ENCODE measurements at regions not wholly inside any gene's neighbourhood (a gene's known extent, or its start where the extent isn't known, plus 50 kb on each side); places are given as distances from the start of the nearest gene placed in this dataset.
"Not testable (repeated sequence)": the region's sequence is repeated elsewhere in the genome, so short reads cannot be mapped to it uniquely, and the experiment has no call there.

- not testable (repeated sequence) for FAIRE-seq
Measured at GRCh38 chr18:28421950-28422349, 245.0 kb upstream of the CDH2 start.

DNA sequence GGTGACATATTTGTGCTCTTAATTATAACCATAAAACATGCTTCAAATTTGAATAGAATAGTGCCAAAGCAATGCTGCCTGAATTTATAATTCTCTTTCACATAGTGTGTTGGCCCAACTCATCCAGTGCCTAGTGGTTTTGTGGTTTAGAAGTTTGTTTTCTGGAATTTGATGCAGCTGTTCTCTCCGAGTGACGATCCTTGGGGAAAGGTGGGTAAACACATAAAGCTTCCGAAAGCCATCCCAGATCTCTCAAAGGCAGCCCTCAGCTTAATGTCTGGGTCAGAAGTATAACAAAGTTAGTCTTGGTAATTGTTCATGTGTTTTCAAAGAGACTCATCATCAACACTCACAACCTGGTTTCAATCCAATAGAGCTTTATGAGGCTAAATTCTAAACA lies 235.6 kb upstream of the CDH2 start:
- no peak for FAIRE-seq

DNA sequence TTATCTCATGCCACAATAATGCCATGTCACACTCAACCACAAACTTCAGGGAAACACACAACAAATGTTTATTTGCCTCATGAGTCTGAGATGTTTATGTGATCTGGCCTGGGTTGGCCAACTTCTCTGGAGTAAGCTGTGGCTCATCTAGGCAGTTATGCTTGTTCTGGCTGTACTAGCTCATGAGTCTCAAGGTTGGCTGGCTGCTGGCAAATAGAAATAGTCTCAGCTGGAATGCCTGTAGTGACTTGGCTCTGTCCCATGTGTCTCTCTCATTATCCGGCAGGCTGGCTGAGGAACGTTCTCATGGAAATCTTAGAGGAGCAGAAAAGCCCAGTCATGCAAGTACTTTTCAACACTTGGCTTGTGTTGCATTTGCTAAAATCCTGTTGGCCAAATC lies 234.9 kb upstream of the CDH2 start:
- FAIRE-seq: no peak

DNA sequence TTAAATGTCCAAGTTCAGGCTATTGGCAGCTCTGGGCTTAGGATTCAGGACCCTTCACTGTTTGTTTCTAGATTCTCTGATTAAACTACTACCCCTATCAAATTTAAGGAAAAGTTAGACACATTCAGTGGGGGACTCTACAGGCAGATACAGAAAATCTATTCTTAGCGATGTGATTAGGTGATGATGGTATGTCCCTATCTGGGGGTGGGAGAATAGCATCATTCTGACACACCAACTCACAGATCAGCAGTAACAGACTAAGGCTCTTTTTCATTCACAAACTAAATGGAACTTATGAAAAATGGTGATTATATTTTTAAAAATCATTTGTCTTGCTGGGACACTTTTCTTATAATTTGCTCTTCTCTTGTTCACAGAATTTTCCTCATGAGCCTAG lies 232.9 kb upstream of the CDH2 start:
- FAIRE-seq: no peak

GRCh38 chr18:28408528-28408927 lies 231.6 kb upstream of the CDH2 start:
- no peak for FAIRE-seq

DNA sequence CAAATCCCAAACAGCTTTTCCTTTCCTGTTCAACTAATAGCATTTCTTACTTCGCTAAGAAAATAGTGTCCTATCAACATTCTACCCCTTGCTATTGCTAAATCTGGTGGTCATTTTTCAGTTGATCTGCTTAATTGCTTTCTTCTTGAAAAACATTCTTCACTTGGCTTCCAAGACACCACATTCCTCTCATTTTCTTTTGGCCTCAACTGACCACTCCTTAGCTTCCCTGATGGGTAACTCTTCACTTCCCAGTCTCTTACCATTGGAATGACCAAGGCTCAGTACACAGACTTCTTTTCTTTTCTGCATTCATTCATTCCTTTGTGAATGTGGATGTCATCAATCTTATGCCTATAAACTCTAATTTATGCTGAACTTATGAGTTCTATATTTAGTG lies 230.8 kb upstream of the CDH2 start:
- no peak for FAIRE-seq

- FAIRE-seq: no peak
Measured at GRCh38 chr18:28406533-28406932, 229.6 kb upstream of the CDH2 start.

- FAIRE-seq: no peak
Measured at GRCh38 chr18:28404694-28405093, 227.8 kb upstream of the CDH2 start.

DNA sequence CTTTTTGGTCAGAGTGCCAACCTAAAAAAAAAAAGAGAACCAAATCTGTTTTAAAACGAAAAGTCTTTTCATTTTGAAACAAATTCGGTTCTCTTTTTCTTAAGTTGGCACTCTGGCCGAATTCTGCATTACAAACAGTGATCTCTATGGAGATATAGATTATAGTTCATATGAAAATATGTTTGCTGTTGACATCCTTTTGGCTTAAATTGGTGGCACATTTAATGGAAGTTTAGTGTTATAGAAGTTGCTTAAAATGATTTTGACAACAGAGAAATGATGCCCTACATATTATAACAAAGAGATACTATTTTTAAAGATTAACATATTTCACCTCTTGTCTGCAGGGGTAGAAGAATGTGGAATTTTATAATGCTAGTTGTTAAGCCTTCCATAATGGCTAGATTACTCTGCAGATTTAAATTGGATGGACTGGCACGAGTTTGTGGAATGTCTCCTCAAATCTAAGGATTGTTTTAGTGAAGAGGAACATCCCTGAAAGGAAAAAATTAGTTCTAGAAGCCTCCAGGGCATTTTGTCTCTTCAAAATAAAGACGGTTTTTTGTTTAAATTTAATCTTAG lies 222.9 kb upstream of the CDH2 start:
- FAIRE-seq: no peak

- no peak for FAIRE-seq
Measured at GRCh38 chr18:28398471-28398870, 221.5 kb upstream of the CDH2 start.

GRCh38 chr18:28390022-28390421 lies 213.1 kb upstream of the CDH2 start:
- no peak for FAIRE-seq

GRCh38 chr18:28382215-28382879 lies 205.4 kb upstream of the CDH2 start:
- no peak for FAIRE-seq

DNA sequence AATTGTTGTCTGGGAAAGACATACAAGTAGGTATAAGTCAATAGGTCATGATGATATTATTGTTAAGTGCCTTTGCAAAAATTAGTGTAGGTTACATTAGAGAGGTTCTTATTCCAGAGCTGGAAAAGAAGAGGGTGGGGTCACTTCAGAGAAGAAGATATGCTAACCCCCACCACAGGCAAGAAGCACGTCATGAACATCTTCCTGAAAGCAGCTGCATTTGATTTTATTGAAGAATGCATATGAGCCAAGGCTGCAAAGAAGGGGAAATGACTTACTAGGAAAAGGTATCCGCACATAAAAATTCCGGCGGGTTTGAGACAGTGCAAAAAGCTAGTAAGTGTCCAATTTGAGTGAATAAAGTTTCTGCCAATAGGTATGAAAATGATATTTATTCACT lies 195.3 kb upstream of the CDH2 start:
- FAIRE-seq: no peak

GRCh38 chr18:28366676-28367075 lies 189.7 kb upstream of the CDH2 start:
- no peak for FAIRE-seq

GRCh38 chr18:28365411-28365831 lies 188.5 kb upstream of the CDH2 start:
- no peak for FAIRE-seq

- FAIRE-seq: no peak
Measured at GRCh38 chr18:28363124-28363523, 186.2 kb upstream of the CDH2 start.

GRCh38 chr18:28359176-28359575 lies 182.2 kb upstream of the CDH2 start:
- FAIRE-seq: no peak

DNA sequence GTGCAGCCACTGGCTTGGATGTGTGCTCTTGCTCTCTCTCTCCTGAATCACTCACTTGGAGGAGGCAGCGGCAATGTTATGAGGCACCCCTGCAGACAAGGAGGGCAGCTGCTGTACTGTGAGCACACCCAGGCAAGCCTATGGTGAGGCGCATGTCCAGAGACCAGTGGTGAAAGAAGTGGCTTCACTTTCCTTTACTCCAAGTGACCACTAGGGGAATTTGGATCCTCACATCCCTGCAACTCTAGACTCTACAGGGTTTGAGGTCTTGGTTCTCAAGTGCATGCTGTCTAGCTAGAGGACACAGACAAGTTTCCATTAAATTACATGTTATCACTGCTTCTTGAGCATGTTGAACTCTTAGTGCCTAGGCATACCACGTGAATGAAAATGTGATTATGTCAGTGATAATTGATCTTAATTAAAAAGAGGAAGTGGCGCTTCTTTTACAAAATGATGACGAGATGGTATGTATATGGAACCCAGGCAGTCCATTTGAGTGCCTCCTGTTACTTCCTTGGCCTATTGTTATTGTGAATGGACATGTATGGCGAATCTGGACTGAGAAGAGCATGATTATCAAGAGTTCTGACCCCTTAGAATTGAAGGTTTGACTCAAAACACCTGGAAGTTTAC lies 181.0 kb upstream of the CDH2 start:
- FAIRE-seq: no peak

GRCh38 chr18:28350821-28351220 lies 173.9 kb upstream of the CDH2 start:
- no peak for FAIRE-seq

DNA sequence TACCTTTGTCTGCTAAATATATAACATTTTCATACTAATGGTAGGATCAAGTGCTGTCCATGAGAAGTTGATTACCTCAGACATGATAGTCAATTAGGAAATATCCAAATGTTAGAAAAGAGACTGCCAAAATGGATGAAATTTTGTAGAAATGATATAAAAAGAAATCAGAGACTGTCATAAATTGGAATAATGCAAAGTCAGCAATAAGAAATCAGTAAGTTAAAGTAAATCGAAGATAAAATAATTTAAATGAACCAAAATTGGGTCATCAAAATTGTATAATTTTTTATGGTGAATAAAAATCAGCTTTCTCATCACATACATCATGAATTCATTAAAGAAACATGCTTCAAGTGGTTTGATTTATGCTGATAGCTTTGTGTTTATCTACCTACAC lies 165.3 kb upstream of the CDH2 start:
- no peak for FAIRE-seq

DNA sequence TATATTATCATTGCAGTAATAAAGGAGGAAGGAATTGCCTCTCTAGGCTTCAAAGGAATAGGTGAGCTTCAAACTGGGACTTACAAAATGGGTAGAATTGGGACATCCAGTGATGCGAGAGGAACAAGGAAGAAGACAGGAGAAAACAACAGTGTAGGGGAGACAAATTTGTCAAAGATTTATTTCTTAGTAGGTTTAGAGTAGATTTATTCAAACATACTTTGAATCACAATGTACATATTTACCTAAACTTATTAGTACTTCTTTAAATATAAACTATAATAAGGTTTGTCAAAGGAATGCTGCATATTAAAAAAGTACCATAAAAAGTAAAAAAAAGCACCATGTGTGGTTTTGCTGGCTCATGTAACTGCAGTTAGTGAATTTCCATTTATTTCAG lies 161.4 kb upstream of the CDH2 start:
- FAIRE-seq: no peak

GRCh38 chr18:28334516-28334915 lies 157.6 kb upstream of the CDH2 start:
- no peak for FAIRE-seq

DNA sequence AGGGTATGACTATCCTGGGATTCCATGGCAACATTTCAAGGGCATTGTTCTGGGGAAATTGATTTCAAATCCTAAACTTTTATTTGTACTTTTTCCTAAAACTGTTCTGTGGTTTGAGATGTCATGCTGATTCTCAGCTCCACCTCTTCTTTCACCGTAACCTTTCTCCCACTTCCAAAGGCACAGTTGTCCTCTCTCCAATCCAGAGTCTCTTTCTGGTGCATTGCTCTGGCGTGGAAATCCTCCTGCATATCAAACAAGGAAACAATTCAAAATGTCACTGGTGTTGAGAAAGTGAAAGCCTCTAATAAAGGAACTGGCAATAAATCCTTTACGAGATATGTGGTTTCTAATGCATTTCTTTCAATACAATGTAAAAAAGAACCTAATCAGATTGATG lies 155.1 kb upstream of the CDH2 start:
- FAIRE-seq: no peak

- no peak for FAIRE-seq
Measured at GRCh38 chr18:28331551-28331950, 154.6 kb upstream of the CDH2 start.

DNA sequence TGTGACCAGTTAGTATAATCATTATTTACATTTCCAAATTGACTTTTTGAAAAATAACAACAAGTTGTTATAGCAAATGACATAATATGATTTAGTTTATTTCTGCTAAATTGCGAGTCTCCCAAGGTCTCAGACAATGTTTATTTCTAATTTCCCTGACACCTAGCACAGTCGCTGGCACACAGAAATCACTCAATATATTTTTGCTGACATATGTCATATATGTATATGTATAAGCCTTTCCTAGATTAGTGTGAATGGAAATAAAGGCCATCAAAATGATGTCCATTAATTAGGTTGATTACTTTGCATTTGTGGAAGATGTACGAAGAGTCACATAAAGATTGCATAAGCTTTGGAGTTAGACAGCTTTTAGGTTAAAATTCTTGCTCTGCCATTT lies 136.7 kb upstream of the CDH2 start:
- FAIRE-seq: no peak
